C1 segment of cervical spinal cord (tissue), 14 donors: ENCODE measurements at regions not wholly inside any gene's neighbourhood (a gene's known extent, or its start where the extent isn't known, plus 50 kb on each side); places are given as distances from the start of the nearest gene placed in this dataset.
A peak's percentile ranks its signal among the peaks of the same experiment; 100 is the strongest.

Experiments used
- DNase-seq, 14 donors: peaks; one replicate each; lab custom pipeline; 2025; lab: John Stamatoyannopoulos, UW

GRCh38 chr11:15535414-15535813 lies 420.7 kb downstream of the INSC start:
- DNase-seq, result no peak

- DNase-seq, result no peak
These were observed 421.7 kb downstream of the INSC start for GRCh38 chr11:15536438-15536837.

GRCh38 chr11:15539645-15540044 lies 424.9 kb downstream of the INSC start:
- DNase-seq, result no peak

- DNase-seq, result no peak
These were observed 426.4 kb downstream of the INSC start for GRCh38 chr11:15541079-15541478.

GRCh38 chr11:15544353-15544752 lies 429.6 kb downstream of the INSC start:
- no peak for DNase-seq

- DNase-seq, result no peak
These were observed 433.0 kb downstream of the INSC start for GRCh38 chr11:15547685-15548084.

- DNase-seq, result no peak
These were observed 437.5 kb downstream of the INSC start for GRCh38 chr11:15551901-15552851.

GRCh38 chr11:15555161-15555560 lies 440.4 kb downstream of the INSC start:
- no peak for DNase-seq

- DNase-seq, result no peak
These were observed 442.9 kb downstream of the INSC start for GRCh38 chr11:15557457-15558230.

- DNase-seq, result no peak
These were observed 443.9 kb downstream of the INSC start for GRCh38 chr11:15558513-15559181.

GRCh38 chr11:15560689-15561467 lies 446.2 kb downstream of the INSC start:
- no peak for DNase-seq

- no peak for DNase-seq
These were observed 447.5 kb downstream of the INSC start for GRCh38 chr11:15562230-15562629.

- DNase-seq, result no peak
These were observed 448.3 kb downstream of the INSC start for GRCh38 chr11:15563054-15563453.

GRCh38 chr11:15565880-15566279 lies 451.2 kb downstream of the INSC start:
- no peak for DNase-seq

- DNase-seq, result no peak
These were observed 453.7 kb downstream of the INSC start for GRCh38 chr11:15568440-15568839.

- peak in 1 of 14 donors; percentile 40 for DNase-seq
These were observed 454.7 kb downstream of the INSC start for GRCh38 chr11:15569305-15570025.

- DNase-seq, result no peak
These were observed 460.7 kb downstream of the INSC start for GRCh38 chr11:15575409-15575808.

GRCh38 chr11:15576769-15577168 lies 462.0 kb downstream of the INSC start:
- DNase-seq, result no peak

- no peak for DNase-seq
These were observed 462.8 kb downstream of the INSC start for GRCh38 chr11:15577519-15577918.

GRCh38 chr11:15579287-15580001 lies 464.7 kb downstream of the INSC start:
- DNase-seq, result no peak
